ENCODE measurements at regions not wholly inside any gene's neighbourhood (a gene's known extent, or its start where the extent isn't known, plus 50 kb on each side); places are given as distances from the start of the nearest gene placed in this dataset.
A peak's percentile ranks its signal among the peaks of the same experiment; 100 is the strongest.

GRCh38 chr10:123559066-123559822, 106.9 kb upstream of the GPR26 start:
- H3K4me1 ChIP-seq (ENCODE audit: insufficient read depth, low read length): no peaks in the 10 kb centered on the region
- H3K9ac ChIP-seq (ENCODE audit: insufficient read depth, low read depth, low read length): no peak overlapping the region
- no peak overlapping the region for H3K27ac ChIP-seq (ENCODE audit: extremely low read length, insufficient read depth, low read length)
- no peak overlapping the region for H3K4me3 ChIP-seq (replicated peaks in 1 of 3; ENCODE audit: insufficient read depth in 1 of 3, low read depth in 2 of 3, low read length in 3 of 3)
- DNase-seq (ENCODE audit: low spot score) (peak; percentile 36), ATAC-seq (peak; percentile 94), FAIRE-seq (peak; percentile 63)
- 30% methylated on average over 19 of the region's 28 CpGs for WGBS (ENCODE audit: low lambda C conversion rate)
- POLR2A ChIA-PET: no interaction called here
- in situ Hi-C loops (cut with HindIII; ENCODE audit: extremely low pct_ligation_motif_present, low pct_unique_long_range_greater_than_20kb): loop anchor here (25.0 kb wide), 1 partner anchor 922 kb away; no protein-coding TSS in a partner anchor
- H3K79me2 ChIP-seq (ENCODE audit: insufficient read depth, low read length): no peaks in the 10 kb centered on the region
- H3K9me3 ChIP-seq (ENCODE audit: low read length): no peaks in the 10 kb centered on the region
- H3K36me3 ChIP-seq (replicated peaks in 1 of 2; ENCODE audit: control insufficient read depth in 1 of 2, insufficient read depth in 2 of 2, low read length in 2 of 2): no peaks in the 10 kb centered on the region
- no peak overlapping the region for H2AFZ ChIP-seq (ENCODE audit: low read length)
- no peaks in the 10 kb centered on the region for H4K20me1 ChIP-seq (ENCODE audit: insufficient read depth, low read length)
- CTCF ChIA-PET (ENCODE audit: low intra/inter-chr PET ratio, low total read pairs): interaction anchor here (1.1 to 2.6 kb wide), 3 partner anchors 420 to 516 kb away, joined by 3 to 22 read pairs (median 15); no protein-coding TSS in a partner anchor
- peaks cover 0 to 11% of the 10 kb centered on the region in 2 experiments; a peak in 1 of 5 replicates for H3K27me3 ChIP-seq (ENCODE audit: control insufficient read depth in 1 of 2, insufficient read depth in 2 of 2, low read length in 2 of 2)
- H3K4me2 ChIP-seq (ENCODE audit: low read depth, low read length): no peak overlapping the region
- intact Hi-C loops (cut with micrococcal nuclease; ENCODE audit: unreplicated experiment): loop anchor here (1.0 kb wide), 1 partner anchor 426 kb away; no protein-coding TSS in a partner anchor
- BruUV-seq (replicated peaks): no TSS peak
- TF ChIP-seq ZNF331 (CRISPR knock-in tag; IDR thresholded peaks at IDR 0.05) (peak; percentile 39; the same call in 1 of the 2 replicates), NR0B2 (CRISPR knock-in tag; IDR thresholded peaks at IDR 0.05) (no peak), SRSF4 (IDR thresholded peaks at IDR 0.05; ENCODE audit: low read depth, low read length, poor library complexity, severe bottlenecking) (no peak), ZNF33A (CRISPR knock-in tag; IDR thresholded peaks at IDR 0.05; ENCODE audit: borderline replicate concordance) (no peak), ZNF775 (CRISPR knock-in tag; IDR thresholded peaks at IDR 0.05; ENCODE audit: borderline replicate concordance) (no peak), ZSCAN25 (CRISPR knock-in tag; IDR thresholded peaks at IDR 0.05) (peak; percentile 40; the same call in 1 of the 2 replicates), DR1 (CRISPR knock-in tag; IDR thresholded peaks at IDR 0.05) (no peak), ZNF687 (CRISPR knock-in tag; IDR thresholded peaks at IDR 0.05) (peak; percentile 34; the same call in 1 of the 2 replicates), RNF2 (conservative IDR thresholded peaks at IDR 0.05; ENCODE audit: low read depth) (no peak), ZBTB38 (CRISPR knock-in tag; IDR thresholded peaks at IDR 0.05) (no peak), AHR (CRISPR knock-in tag; IDR thresholded peaks at IDR 0.05) (no peak), ZFP36L2 (CRISPR knock-in tag; IDR thresholded peaks at IDR 0.05) (no peak), XRCC5 (optimal IDR thresholded peaks at IDR 0.05; ENCODE audit: low read length) (peak; percentile 65), ZNF605 (CRISPR knock-in tag; IDR thresholded peaks at IDR 0.05) (no peak), TFDP1 (CRISPR knock-in tag; IDR thresholded peaks at IDR 0.05; ENCODE audit: borderline replicate concordance) (no peak), ZNF672 (CRISPR knock-in tag; IDR thresholded peaks at IDR 0.05) (no peak), HNF1B (CRISPR knock-in tag; IDR thresholded peaks at IDR 0.05) (peak; percentile 52)

Data from HepG2 (cell line).